Immature natural killer cell (primary cell): ENCODE measurements at regions not wholly inside any gene's neighbourhood (a gene's known extent, or its start where the extent isn't known, plus 50 kb on each side); places are given as distances from the start of the nearest gene placed in this dataset.
A peak's percentile ranks its signal among the peaks of the same experiment; 100 is the strongest.

ENCODE experiments used
- DNase-seq, 3 donors: peaks; one replicate each; pipeline ENCODE4 v3.0.0; 2022; ENCODE audit warnings: mixed read lengths in 1 of 3
- H3K27ac Mint-ChIP-seq, 6 donors: one replicate each; pipeline ENCODE4 v1.8.0; 2020; ENCODE audit warnings: mixed read lengths in 6 of 6, mild to moderate bottlenecking in 5 of 6, inconsistent platforms in 4 of 6, moderate library complexity in 3 of 6
- H3K27me3 Mint-ChIP-seq, 3 donors: one replicate each; pipeline ENCODE4 v1.8.0; 2020 to 2021; ENCODE audit warnings: low read depth in 3 of 3, mild to moderate bottlenecking in 3 of 3, mixed read lengths in 3 of 3, moderate library complexity in 3 of 3, inconsistent platforms in 1 of 3
- H3K36me3 Mint-ChIP-seq, 3 donors: one replicate each; pipeline ENCODE4 v1.8.0; 2020; ENCODE audit warnings: mixed read lengths in 3 of 3, inconsistent platforms in 2 of 3, mild to moderate bottlenecking in 2 of 3
- H3K4me1 Mint-ChIP-seq, 2 donors: one replicate each; pipeline ENCODE4 v1.8.0; 2020; ENCODE audit warnings: inconsistent platforms in 2 of 2, mild to moderate bottlenecking in 2 of 2, mixed read lengths in 2 of 2, moderate library complexity in 1 of 2
- H3K4me3 Mint-ChIP-seq, 5 donors: one replicate each; pipeline ENCODE4 v1.8.0; 2020; ENCODE audit warnings: mild to moderate bottlenecking in 5 of 5, mixed read lengths in 5 of 5, inconsistent platforms in 3 of 5, moderate library complexity in 3 of 5
- H3K9me3 Mint-ChIP-seq, 6 donors: one replicate each; pipeline ENCODE4 v1.8.0; 2020; ENCODE audit warnings: mild to moderate bottlenecking in 6 of 6, mixed read lengths in 6 of 6, inconsistent platforms in 4 of 6, moderate library complexity in 3 of 6

DNA sequence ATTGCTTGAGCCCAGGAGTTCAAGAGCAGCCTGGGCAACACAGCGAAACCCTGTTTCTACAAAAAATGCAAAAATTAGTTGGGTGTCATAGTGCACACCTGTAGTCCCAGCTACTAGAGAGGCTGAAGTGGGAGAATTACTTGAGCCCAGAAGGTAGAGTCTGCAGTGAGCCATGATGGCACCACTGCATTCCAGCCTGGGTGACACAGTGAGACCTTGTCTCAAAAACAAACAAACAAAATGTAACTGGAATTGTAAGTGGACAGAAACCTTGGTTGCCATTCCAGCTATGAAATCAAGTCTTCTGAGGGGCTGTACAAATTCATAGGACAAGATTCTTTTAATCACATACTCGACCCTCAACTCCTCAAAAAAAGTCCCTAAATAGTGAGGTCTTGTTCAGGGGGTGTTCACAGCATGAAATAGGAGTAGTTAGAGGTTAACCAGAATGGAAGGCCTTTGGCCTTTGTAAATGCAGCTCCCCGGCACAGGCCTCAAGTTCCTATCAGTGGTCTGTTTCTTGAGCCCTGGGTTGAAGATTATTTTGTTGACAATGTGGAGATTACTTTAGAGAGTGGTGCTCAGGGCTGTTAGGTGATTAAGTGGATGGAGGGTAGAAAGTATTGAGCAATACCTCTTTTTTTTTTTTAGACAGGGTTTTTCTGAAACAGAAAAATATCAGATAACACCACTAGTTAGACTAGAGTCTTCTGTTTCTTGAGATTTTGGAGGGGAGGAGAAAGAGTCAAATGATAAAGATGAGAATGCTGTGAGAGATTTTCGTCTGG lies 138.7 kb upstream of the ZNF648 start:
- Mint-ChIP-seq H3K4me3 (no peak overlapping the region), H3K27ac (no peak overlapping the region), H3K27me3 (peaks cover 0 to 5% (median 0%) of the 10 kb centered on the region in 3 donors), H3K4me1 (no peaks in the 10 kb centered on the region), H3K9me3 (no peaks in the 10 kb centered on the region), H3K36me3 (no peaks in the 10 kb centered on the region)
- DNase-seq: no peak

DNA sequence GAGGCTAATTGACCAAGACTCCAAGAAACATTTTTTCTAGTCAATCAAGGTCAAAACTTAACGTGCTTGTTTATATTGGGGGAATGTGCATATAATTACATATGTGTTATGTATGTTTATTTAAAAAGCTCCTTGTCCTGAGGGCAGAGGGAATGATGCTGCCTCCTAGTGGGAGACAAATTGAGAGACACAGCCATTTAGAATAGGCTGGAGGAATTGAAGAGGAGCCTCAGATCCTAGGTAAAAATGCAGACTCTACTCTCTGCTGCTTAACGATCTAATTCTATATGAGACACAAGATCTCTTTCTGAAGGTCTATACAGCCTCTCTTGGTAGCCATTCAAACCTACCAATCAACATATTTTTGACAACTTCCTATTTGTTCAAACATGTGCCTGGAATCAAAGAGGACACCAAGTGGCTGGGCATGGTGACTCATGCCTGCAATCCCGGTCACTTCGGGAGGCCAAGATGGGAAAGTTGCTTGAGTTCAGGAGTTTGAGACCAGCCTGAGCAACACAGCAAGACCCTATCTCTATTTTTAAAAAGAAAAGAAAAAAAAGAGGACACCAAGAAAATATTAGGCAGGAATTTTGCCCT lies 136.6 kb upstream of the ZNF648 start:
- Mint-ChIP-seq H3K9me3 (no peaks in the 10 kb centered on the region), H3K27ac (no peak overlapping the region), H3K4me1 (peaks cover 2 to 3% of the 10 kb centered on the region in 2 donors), H3K36me3 (no peaks in the 10 kb centered on the region), H3K4me3 (no peak overlapping the region), H3K27me3 (peaks cover 0 to 5% (median 3%) of the 10 kb centered on the region in 3 donors)
- no peak for DNase-seq

DNA sequence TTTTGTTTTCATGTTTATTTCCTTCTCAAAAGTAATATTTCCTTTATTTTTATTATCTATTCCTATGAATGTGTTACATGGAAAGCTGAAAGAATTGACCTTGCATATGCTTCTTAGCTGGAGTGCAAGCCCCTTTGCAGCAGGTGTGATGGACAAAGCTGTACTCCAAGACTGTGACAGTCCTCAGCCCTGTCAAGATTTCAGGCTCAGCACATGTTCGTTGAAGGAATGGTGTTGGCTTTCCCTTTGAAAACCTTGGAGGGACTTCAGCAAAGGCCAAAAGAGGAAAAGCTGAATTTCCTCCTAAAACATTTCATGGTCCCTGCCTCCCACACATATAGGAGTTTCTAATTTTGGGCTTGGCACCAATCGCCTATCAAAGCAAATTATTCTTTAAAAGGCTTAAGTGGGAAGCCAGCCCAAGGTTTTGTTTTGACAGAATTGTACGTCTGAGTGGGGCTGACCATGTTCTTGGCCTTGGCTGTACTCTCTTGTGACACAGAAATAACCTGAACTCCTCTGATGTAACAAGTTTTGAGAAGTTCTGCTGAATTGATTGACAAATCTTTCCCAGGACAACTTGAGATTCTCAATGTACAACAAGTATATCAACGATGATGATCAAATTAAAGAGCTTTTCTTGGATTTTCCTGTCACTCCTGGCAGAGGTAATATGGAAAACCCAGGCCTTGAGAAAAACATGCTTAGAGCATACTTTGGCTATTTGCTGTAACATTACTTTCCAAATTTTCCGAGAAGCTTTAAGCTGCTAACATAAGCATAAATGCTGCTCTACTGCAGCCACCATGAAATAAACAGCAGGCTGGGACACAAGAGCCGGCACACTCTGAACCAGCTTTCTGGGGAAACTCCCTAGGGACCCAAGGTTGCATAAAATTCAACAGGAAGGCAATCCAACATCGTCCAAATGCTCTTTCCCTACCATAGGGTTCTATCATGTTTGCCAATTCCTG lies 135.7 kb upstream of the ZNF648 start:
- Mint-ChIP-seq H3K4me1 (peaks cover 7 to 10% of the 10 kb centered on the region in 2 donors), H3K27me3 (peaks cover 3 to 8% (median 4%) of the 10 kb centered on the region in 3 donors), H3K4me3 (no peak overlapping the region), H3K9me3 (no peaks in the 10 kb centered on the region), H3K27ac (no peak overlapping the region), H3K36me3 (no peaks in the 10 kb centered on the region)
- no peak for DNase-seq

DNA sequence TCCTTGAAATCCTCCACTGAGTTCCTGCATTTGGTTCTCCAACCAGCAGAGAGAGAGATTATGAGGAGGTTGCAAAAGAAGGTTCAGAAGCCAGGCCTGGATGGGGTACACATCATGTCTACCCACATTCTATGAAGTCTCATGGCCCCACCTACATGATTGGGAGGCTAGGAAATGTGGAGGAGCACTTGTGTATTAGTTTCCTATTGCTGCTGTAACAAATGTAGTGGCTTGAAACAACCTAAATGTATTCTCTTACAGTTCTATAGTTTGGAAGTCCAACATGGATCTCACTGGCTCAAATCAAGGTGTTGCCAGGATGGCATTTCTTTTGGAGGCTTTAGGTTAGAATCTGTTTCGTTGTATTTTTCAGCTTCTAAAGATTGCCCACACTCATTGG lies 134.2 kb upstream of the ZNF648 start:
- no peaks in the 10 kb centered on the region for H3K9me3 Mint-ChIP-seq
- H3K27ac Mint-ChIP-seq: no peak overlapping the region
- DNase-seq: no peak
- peaks cover 3 to 8% (median 5%) of the 10 kb centered on the region in 3 donors for H3K27me3 Mint-ChIP-seq
- no peak overlapping the region for H3K4me3 Mint-ChIP-seq
- no peaks in the 10 kb centered on the region for H3K36me3 Mint-ChIP-seq
- peaks cover 9 to 14% of the 10 kb centered on the region in 2 donors for H3K4me1 Mint-ChIP-seq

DNA sequence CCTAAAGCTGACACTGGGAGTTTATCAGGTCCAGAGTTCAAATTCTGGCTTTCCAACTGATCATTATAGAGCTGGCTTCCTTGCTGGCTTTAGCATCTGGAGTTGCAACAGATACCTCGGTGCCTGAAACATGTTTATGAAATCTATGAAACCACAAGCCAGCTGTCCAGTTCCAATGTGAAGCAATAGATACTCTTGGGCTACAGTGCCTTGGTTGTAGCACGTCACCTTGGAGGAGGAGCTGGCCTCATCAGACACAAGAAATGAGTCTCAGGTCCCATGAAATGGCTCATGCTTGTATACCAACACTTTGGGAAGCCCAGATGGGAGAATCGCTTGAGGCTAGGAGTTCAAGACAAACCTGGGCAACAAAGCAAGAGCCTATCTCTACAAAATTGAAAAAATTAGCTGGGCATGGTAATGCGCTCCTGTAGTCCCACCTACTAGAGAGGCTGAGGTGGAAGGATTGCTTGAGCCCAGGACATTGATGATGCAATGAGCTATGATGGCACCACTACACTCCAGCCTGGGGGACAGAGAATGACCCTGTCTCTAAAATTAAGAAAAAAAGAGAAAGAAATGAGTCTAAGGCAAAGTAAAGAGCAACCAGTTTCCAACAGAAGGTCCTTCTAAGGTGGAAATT lies 132.5 kb upstream of the ZNF648 start:
- Mint-ChIP-seq H3K9me3 (peaks cover 0 to 2% (median 0%) of the 10 kb centered on the region in 6 donors), H3K36me3 (no peaks in the 10 kb centered on the region), H3K4me1 (peaks cover 9 to 14% of the 10 kb centered on the region in 2 donors), H3K27ac (no peak overlapping the region), H3K4me3 (no peak overlapping the region), H3K27me3 (peaks cover 4 to 11% (median 7%) of the 10 kb centered on the region in 3 donors)
- DNase-seq: no peak

DNA sequence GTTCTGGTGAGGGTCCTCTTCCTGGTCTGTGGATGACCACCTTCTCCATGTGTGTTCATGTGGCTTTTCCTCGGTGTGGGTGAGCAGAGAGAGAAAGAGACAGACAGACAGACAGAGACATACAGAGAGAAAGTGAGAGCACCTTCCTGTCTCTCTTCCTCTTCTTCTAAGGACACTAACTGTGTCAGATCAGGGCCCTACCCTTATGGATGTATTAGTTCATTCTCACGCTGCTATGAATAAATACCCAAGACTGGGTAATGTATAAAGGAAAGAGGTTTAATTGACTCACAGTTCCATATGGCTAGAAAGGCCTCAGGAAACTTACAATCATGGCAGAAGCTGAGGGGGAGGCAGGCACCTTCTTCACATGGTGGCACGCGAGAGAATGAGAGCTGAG lies 131.5 kb upstream of the ZNF648 start:
- Mint-ChIP-seq H3K27me3 (peaks cover 4 to 7% (median 6%) of the 10 kb centered on the region in 3 donors), H3K36me3 (no peaks in the 10 kb centered on the region), H3K9me3 (peaks cover 0 to 2% (median 0%) of the 10 kb centered on the region in 6 donors), H3K4me1 (peaks cover 9 to 14% of the 10 kb centered on the region in 2 donors), H3K4me3 (no peak overlapping the region), H3K27ac (no peak overlapping the region)
- no peak for DNase-seq

DNA sequence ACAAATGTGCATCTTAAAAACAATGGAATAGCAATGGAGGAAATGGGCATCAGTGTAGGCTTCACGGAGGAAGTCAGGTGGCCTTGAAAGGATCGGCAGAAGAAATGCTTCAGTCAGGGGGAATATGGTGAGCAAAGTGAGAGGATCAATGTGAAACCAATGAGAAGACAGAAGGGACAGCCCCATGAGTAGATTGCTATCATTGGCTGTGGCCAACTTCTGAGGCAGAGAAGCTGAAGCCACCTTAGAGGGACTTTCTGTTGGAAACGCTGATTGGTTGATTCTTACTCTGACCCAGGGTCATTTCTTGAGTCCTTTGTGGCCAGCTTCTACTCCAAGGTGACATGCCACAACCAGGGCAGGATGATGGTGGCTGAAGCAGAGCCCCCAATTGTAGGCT lies 130.7 kb upstream of the ZNF648 start:
- H3K36me3 Mint-ChIP-seq: no peaks in the 10 kb centered on the region
- peaks cover 9 to 14% of the 10 kb centered on the region in 2 donors for H3K4me1 Mint-ChIP-seq
- no peak overlapping the region for H3K27ac Mint-ChIP-seq
- no peak overlapping the region for H3K4me3 Mint-ChIP-seq
- H3K27me3 Mint-ChIP-seq: peaks cover 4 to 7% (median 6%) of the 10 kb centered on the region in 3 donors
- no peak for DNase-seq
- H3K9me3 Mint-ChIP-seq: peaks cover 0 to 2% (median 0%) of the 10 kb centered on the region in 6 donors

DNA sequence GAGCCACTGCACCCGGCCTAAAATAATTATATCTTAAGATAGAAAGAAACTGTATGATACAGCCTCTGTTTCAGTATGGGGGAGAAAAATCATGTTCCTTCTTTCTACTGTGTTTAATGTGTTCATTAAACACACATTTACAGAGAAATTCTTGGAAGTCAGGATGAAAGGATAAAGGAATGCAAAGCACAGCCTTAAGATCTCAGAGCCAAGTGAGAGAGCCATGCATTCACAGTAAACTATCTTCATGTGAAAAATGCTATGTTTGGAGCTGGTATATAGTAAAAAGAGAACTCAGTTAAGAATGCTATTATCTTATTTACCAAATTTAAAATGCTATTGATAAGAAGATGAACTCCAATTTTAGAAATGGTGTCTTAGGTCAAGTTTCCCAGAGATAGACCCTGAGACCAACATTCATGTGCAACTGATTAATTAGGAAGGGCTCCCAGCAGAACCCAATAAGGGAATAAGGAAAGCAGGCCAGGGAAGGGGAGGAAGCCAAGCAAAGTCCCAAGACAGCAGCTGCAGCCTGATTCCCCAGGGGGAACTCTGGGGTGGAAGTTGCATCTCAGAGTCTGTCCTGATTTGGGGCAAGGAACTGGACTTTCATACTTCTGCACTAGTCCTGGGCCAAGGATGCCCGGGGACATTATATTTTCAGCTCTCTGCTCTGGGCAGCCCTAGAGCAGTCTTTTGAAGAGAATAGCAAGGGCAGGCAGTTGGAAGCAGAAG lies 130.0 kb upstream of the ZNF648 start:
- H3K27me3 Mint-ChIP-seq: peaks cover 4 to 8% (median 7%) of the 10 kb centered on the region in 3 donors
- no peak for DNase-seq
- peaks cover 0 to 2% (median 0%) of the 10 kb centered on the region in 6 donors for H3K9me3 Mint-ChIP-seq
- H3K4me3 Mint-ChIP-seq: no peak overlapping the region
- peaks cover 9 to 14% of the 10 kb centered on the region in 2 donors for H3K4me1 Mint-ChIP-seq
- H3K27ac Mint-ChIP-seq: no peak overlapping the region
- H3K36me3 Mint-ChIP-seq: no peaks in the 10 kb centered on the region

DNA sequence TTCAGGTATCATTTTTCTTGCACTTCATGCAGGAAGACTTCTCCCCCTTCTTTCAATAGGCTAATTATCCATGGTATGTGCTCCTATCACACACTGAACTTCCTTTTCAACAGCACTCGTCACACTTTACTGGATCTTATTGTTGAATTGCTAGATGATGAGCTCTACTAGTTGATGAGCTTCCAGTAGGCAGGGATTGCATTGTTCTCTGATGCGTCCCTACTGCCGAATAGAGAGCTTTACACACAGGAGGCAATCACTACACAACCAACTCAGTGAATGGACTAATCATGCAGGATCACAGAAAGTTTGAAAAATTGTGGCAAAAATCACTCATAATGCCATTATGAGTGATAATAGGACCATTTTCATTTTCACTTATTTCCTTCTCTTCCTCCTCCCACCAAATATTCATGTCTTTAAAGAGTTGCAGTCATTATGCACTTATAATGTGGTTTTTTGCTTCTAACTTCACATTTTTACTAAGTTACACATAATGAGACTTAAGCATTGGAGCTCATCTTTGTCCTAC lies 128.1 kb upstream of the ZNF648 start:
- H3K4me3 Mint-ChIP-seq: no peak overlapping the region
- no peak for DNase-seq
- no peak overlapping the region for H3K27ac Mint-ChIP-seq
- peaks cover 9 to 14% of the 10 kb centered on the region in 2 donors for H3K4me1 Mint-ChIP-seq
- no peaks in the 10 kb centered on the region for H3K36me3 Mint-ChIP-seq
- H3K27me3 Mint-ChIP-seq: peaks cover 4 to 8% (median 7%) of the 10 kb centered on the region in 3 donors
- H3K9me3 Mint-ChIP-seq: peaks cover 0 to 2% (median 0%) of the 10 kb centered on the region in 6 donors

DNA sequence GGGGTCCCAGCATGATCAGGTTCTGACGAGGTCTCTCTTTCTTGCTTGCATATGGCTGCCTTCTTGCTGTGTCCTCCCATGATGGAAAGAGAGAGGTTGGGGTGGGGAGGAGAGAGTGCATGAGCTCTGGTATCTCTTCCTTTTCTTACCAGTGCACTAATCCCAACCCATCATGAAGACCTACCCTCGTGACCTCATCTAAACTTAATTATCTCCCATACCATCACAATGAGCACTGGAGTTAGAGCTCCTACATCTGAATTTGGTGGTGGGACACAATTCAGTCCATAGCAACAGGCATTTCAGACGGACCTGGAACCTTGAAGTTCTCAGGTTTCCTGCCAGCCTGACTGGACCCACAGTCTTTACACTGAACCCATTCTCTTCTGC lies 125.2 kb upstream of the ZNF648 start:
- H3K27ac Mint-ChIP-seq: no peak overlapping the region
- peaks cover 3 to 9% (median 4%) of the 10 kb centered on the region in 3 donors for H3K27me3 Mint-ChIP-seq
- peaks cover 0 to 2% (median 0%) of the 10 kb centered on the region in 6 donors for H3K9me3 Mint-ChIP-seq
- H3K36me3 Mint-ChIP-seq: no peaks in the 10 kb centered on the region
- no peak for DNase-seq
- H3K4me1 Mint-ChIP-seq: no peaks in the 10 kb centered on the region
- no peak overlapping the region for H3K4me3 Mint-ChIP-seq

DNA sequence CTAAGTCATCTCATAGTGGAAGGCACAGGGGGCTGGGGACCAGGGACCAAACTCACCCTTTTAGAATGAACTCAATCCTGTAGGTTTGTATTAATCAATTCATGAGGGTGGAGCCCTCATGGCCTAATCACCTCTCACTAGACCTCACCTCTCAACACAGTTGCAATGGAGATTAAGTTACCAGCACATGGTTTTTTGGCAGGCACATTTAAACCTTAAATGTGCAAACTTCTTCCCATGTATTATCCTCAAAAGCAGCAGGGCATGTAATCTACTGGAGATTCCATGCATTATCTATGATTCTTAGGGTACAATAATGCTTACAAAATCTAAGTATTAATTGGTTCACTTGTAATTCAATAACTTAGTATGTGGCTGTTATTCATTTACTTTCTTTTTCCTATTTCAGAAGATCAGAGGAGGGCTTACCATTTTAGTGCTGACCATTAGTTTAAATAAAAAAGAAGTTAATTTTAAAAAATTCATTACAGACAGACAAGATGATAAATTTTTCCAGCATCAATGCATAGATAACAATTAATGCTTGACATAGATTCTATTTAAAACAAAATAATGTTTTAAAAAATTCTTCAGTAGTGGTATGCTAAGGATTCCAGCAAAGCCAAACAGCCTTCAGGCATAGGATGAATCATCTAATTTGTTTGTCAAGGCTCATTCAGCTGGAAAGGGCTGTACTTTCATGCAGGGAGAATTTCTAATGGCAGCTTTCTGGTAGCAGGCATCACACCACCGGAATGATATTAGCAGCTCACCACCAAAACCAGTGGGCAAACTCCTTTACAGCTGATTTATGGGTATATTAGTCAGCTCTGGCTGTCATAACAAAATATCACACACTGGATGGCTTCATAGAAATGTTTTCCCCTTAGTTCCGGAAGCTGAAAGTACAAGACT lies 124.6 kb upstream of the ZNF648 start:
- no peaks in the 10 kb centered on the region for H3K36me3 Mint-ChIP-seq
- no peak overlapping the region for H3K4me3 Mint-ChIP-seq
- H3K27me3 Mint-ChIP-seq: peaks cover 2 to 12% (median 4%) of the 10 kb centered on the region in 3 donors
- peaks cover 2 to 6% of the 10 kb centered on the region in 2 donors for H3K4me1 Mint-ChIP-seq
- no peak for DNase-seq
- peaks cover 0 to 2% (median 0%) of the 10 kb centered on the region in 6 donors for H3K9me3 Mint-ChIP-seq
- H3K27ac Mint-ChIP-seq: peak overlapping the region in 1 of 6 donors; percentile 35

DNA sequence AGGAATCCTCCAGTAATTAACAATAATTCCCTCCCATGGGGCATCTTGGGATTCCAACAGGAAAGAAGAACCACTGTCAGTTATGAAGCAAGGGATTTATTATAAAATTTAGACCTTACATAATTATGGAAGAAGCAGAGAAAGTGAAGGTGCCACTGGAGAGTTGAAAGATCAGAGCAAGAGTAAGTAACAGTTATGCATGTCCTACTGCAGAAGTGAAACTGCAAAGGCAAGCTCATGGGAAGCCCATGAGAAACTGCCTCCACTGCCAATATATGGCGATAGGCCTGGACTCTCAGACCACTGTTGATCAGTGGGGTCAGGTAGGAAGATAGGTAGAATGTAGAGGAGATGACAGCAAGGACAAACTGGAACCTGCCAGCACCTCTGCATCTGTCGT lies 123.6 kb upstream of the ZNF648 start:
- peaks cover 2 to 7% of the 10 kb centered on the region in 2 donors for H3K4me1 Mint-ChIP-seq
- no peak overlapping the region for H3K27ac Mint-ChIP-seq
- no peak overlapping the region for H3K4me3 Mint-ChIP-seq
- H3K36me3 Mint-ChIP-seq: no peaks in the 10 kb centered on the region
- H3K9me3 Mint-ChIP-seq: peaks cover 0 to 2% (median 0%) of the 10 kb centered on the region in 6 donors
- H3K27me3 Mint-ChIP-seq: peaks cover 2 to 12% (median 4%) of the 10 kb centered on the region in 3 donors
- no peak for DNase-seq
